ENCODE measurements at regions not wholly inside any gene's neighbourhood (a gene's known extent, or its start where the extent isn't known, plus 50 kb on each side); places are given as distances from the start of the nearest gene placed in this dataset.

DNA sequence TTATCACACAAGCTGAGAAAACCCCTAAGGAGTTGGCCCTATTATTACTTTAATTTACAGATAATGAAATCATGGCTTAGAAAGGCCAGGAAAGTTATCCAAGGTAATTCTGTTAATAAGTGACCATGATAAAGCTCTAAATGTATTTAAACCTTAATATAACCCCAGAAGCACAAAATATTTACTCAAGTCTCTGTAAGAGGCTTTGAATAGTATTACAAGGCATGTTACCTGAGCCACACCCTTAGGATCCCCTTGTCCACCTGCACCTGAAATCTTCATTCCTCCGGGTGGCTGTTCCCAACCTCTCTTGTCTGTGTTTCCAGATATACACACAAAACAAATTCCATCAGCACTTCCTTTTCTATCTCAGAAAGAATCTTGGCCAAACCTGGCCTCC is 271.6 kb upstream of the BMP2 start:
- TF ChIP-seq, protein P1, sequence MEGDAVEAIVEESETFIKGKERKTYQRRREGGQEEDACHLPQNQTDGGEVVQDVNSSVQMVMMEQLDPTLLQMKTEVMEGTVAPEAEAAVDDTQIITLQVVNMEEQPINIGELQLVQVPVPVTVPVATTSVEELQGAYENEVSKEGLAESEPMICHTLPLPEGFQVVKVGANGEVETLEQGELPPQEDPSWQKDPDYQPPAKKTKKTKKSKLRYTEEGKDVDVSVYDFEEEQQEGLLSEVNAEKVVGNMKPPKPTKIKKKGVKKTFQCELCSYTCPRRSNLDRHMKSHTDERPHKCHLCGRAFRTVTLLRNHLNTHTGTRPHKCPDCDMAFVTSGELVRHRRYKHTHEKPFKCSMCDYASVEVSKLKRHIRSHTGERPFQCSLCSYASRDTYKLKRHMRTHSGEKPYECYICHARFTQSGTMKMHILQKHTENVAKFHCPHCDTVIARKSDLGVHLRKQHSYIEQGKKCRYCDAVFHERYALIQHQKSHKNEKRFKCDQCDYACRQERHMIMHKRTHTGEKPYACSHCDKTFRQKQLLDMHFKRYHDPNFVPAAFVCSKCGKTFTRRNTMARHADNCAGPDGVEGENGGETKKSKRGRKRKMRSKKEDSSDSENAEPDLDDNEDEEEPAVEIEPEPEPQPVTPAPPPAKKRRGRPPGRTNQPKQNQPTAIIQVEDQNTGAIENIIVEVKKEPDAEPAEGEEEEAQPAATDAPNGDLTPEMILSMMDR (IDR thresholded peaks at IDR 0.05; ENCODE audit: insufficient read depth in 1 of 2, low read depth in 1 of 2, low read length in 1 of 2, severe bottlenecking in 1 of 2, unreplicated experiment in 1 of 2) = no peak
- CTCF ChIA-PET = no interaction called here
- H3K9me3 Mint-ChIP-seq (ENCODE audit: unreplicated experiment) = peaks cover 25% of the 10 kb centered on the region
- peaks cover 4% of the 10 kb centered on the region for H3K36me3 Mint-ChIP-seq (ENCODE audit: insufficient read depth, unreplicated experiment)
- H3K36me3 ChIP-seq (ENCODE audit: control insufficient read depth, insufficient read depth, low read length) = peaks cover 2% of the 10 kb centered on the region; the same call in 1 of the 2 replicates
- no peaks in the 10 kb centered on the region for H3K27me3 ChIP-seq (replicated peaks; ENCODE audit: control insufficient read depth, insufficient read depth, low read length)
- no peak for DNase-seq
- no peaks in the 10 kb centered on the region for H3K9me3 ChIP-seq
- H3K4me3 Mint-ChIP-seq (ENCODE audit: unreplicated experiment) = no peak overlapping the region
- no peaks in the 10 kb centered on the region for H3K27me3 Mint-ChIP-seq (ENCODE audit: insufficient read depth, unreplicated experiment)
- peak overlapping the region; percentile 27 for H3K27ac Mint-ChIP-seq (ENCODE audit: unreplicated experiment)
- peaks cover 32% of the 10 kb centered on the region for H3K4me1 Mint-ChIP-seq (ENCODE audit: low read depth, unreplicated experiment)
- no TSS peak for BruUV-seq (replicated peaks)
- POLR2A ChIA-PET = no interaction called here
- no peak overlapping the region for H3K4me3 ChIP-seq (ENCODE audit: low read depth, low read length)
- H3K4me1 ChIP-seq = peaks cover 27% of the 10 kb centered on the region
- intact Hi-C loops (cut with micrococcal nuclease; ENCODE audit: unreplicated experiment) = no loop called here

DNA sequence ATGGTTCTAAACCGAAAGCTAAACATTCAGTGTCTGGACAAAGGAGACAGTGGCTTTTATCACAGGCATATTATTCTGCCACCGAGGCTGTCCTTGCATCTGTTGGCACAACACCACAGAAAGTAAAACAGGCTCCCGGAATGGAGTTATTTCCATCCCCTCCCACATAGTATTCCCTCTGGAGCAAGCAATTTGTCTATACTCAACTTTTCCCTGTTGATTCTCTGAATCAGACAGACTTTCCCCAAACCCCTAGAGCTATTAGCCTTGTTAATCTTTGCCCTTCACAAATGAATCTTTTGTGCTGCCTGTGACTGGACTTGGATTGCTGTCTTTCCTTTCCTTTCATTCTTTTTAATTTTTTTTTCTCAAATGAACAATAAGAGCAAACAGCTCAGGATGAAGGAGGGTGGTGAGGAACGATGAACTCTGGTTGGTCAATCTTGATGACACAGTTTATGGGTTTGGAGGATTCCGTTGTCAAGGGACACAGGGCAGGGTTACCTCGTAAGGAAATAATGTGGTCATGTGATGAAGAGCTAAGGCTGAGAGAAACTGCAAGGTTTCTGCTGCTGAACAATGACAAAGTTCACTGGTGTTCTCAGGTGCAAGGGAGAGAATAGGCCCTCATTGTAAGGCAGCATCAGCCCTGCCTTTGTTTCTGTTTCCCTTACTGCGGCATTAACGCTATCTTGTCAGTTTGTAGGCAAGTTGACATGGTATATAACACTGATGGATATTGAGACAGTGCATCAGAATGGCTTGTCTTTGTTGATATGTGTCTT is 275.0 kb upstream of the BMP2 start:
- CTCF ChIA-PET = interaction anchor here (0.6 to 1.1 kb wide), 2 partner anchors 12 to 417 kb away, joined by 3 read pairs; no protein-coding TSS in a partner anchor

DNA sequence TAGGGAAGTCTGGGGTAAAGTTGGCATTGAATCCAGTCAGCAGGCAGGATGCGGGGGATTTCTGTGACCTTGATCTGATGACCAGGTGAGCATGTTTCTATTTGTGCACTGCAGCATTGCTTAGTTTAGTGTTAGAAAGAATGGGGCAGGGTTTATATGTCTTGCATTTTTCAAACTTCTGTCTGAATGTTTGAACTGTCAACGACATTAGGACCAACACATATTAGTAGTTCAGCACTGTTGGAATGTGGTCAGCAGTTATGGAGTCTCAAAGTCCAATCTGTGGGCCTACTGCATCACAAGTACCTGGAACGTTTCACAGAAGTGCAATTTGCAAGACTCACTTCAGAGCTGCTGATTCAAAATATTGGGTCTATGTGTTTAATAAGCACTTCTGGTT is 276.6 kb upstream of the BMP2 start:
- Histone ChIP-seq H3K9me3 (no peaks in the 10 kb centered on the region), H3K4me3 (ENCODE audit: low read depth, low read length) (no peak overlapping the region), H3K27me3 (replicated peaks; ENCODE audit: control insufficient read depth, insufficient read depth, low read length) (no peaks in the 10 kb centered on the region), H3K36me3 (ENCODE audit: control insufficient read depth, insufficient read depth, low read length) (no peaks in the 10 kb centered on the region; the same call in 1 of the 2 replicates), H3K4me1 (peaks cover 60% of the 10 kb centered on the region)
- TF ChIP-seq, protein P1 (IDR thresholded peaks at IDR 0.05; ENCODE audit: insufficient read depth in 1 of 2, low read depth in 1 of 2, low read length in 1 of 2, severe bottlenecking in 1 of 2, unreplicated experiment in 1 of 2) = no peak
- H3K4me3 Mint-ChIP-seq (ENCODE audit: unreplicated experiment) = peak overlapping the region; percentile 24
- ChIA-PET POLR2A (no interaction called here), CTCF (no interaction called here)
- H3K4me1 Mint-ChIP-seq (ENCODE audit: low read depth, unreplicated experiment) = peaks cover 57% of the 10 kb centered on the region
- H3K36me3 Mint-ChIP-seq (ENCODE audit: insufficient read depth, unreplicated experiment) = no peaks in the 10 kb centered on the region
- DNase-seq = peak; percentile 75 to 84
- intact Hi-C loops (cut with micrococcal nuclease; ENCODE audit: unreplicated experiment) = loop anchor here (5.0 kb wide), 3 partner anchors 86 to 369 kb away; partner anchors contain the start of genes BMP2 and FERMT1
- no TSS peak for BruUV-seq (replicated peaks)
- H3K9me3 Mint-ChIP-seq (ENCODE audit: unreplicated experiment) = peaks cover 14% of the 10 kb centered on the region
- H3K27me3 Mint-ChIP-seq (ENCODE audit: insufficient read depth, unreplicated experiment) = no peaks in the 10 kb centered on the region
- peak overlapping the region; percentile 87 for H3K27ac Mint-ChIP-seq (ENCODE audit: unreplicated experiment)

More for the DNA sequence above, 275.0 kb upstream of the BMP2 start:
- Mint-ChIP-seq H3K27ac (ENCODE audit: unreplicated experiment) (peak overlapping the region; percentile 87), H3K27me3 (ENCODE audit: insufficient read depth, unreplicated experiment) (no peaks in the 10 kb centered on the region), H3K4me3 (ENCODE audit: unreplicated experiment) (peak overlapping the region; percentile 6), H3K9me3 (ENCODE audit: unreplicated experiment) (peaks cover 25% of the 10 kb centered on the region), H3K4me1 (ENCODE audit: low read depth, unreplicated experiment) (peaks cover 54% of the 10 kb centered on the region), H3K36me3 (ENCODE audit: insufficient read depth, unreplicated experiment) (peaks cover 4% of the 10 kb centered on the region)
- no TSS peak for BruUV-seq (replicated peaks)
- POLR2A ChIA-PET = interaction anchor here (0.6 kb wide), 1 partner anchor 132 kb away, joined by 3 read pairs; no protein-coding TSS in a partner anchor
- Histone ChIP-seq H3K4me1 (peaks cover 54% of the 10 kb centered on the region), H3K9me3 (no peaks in the 10 kb centered on the region), H3K27me3 (replicated peaks; ENCODE audit: control insufficient read depth, insufficient read depth, low read length) (no peaks in the 10 kb centered on the region), H3K36me3 (ENCODE audit: control insufficient read depth, insufficient read depth, low read length) (peaks cover 2% of the 10 kb centered on the region; the same call in 1 of the 2 replicates), H3K4me3 (ENCODE audit: low read depth, low read length) (no peak overlapping the region)
- DNase-seq = peak; percentile 74 to 84
- intact Hi-C loops (cut with micrococcal nuclease; ENCODE audit: unreplicated experiment) = loop anchor here (5.0 kb wide), 3 partner anchors 85 to 370 kb away; partner anchors contain the start of genes BMP2 and FERMT1
- TF ChIP-seq, protein P1 (IDR thresholded peaks at IDR 0.05; ENCODE audit: insufficient read depth in 1 of 2, low read depth in 1 of 2, low read length in 1 of 2, severe bottlenecking in 1 of 2, unreplicated experiment in 1 of 2) = no peak
